Esophagus muscularis mucosa (tissue), 4 donors: ENCODE measurements at regions not wholly inside any gene's neighbourhood (a gene's known extent, or its start where the extent isn't known, plus 50 kb on each side); places are given as distances from the start of the nearest gene placed in this dataset.

Experiments used
- CTCF ChIP-seq, 3 experiments: fragments of 200-600 bp in 2 of 3; fragments of 450-650 bp in 1 of 3; sonication (generic) in 2 of 3; IDR thresholded peaks; one replicate each; pipeline ENCODE4 v1.5.1; 2017 to 2019; ENCODE audit warnings: antibody characterized with exemption in 3 of 3, mild to moderate bottlenecking in 2 of 3, moderate library complexity in 1 of 3
- EP300 ChIP-seq: sonication (generic); formaldehyde crosslinking; IDR thresholded peaks from one replicate; pipeline ENCODE4 v1.6.1; 2017; ENCODE audit warnings: antibody characterized with exemption
- POLR2A ChIP-seq: fragments of 450-650 bp; IDR thresholded peaks from one replicate; pipeline ENCODE4 v1.6.1; 2017; ENCODE audit warnings: antibody characterized with exemption, moderate library complexity, mild to moderate bottlenecking, low read depth
- POLR2AphosphoS5 ChIP-seq, 2 donors: sonication (generic); formaldehyde crosslinking; IDR thresholded peaks; one replicate each; pipeline ENCODE4 v1.6.1; 2017; ENCODE audit warnings: antibody characterized with exemption in 2 of 2

GRCh38 chr2:71907503-71907902, 240.2 kb downstream of the CYP26B1 start:
- TF ChIP-seq CTCF (IDR thresholded peaks at IDR 0.05) = no peak
- no peak for TF ChIP-seq EP300
- TF ChIP-seq POLR2A = no peak
- TF ChIP-seq POLR2AphosphoS5 (IDR thresholded peaks at IDR 0.05) = no peak
